Bronchial epithelial cell (primary cell): ENCODE measurements at regions not wholly inside any gene's neighbourhood (a gene's known extent, or its start where the extent isn't known, plus 50 kb on each side); places are given as distances from the start of the nearest gene placed in this dataset.

Source experiments
- DNase-seq: peaks from one replicate; pipeline ENCODE4 v3.0.0-alpha.2; 2010; ENCODE audit warnings: low read depth
- FAIRE-seq: peaks from 2 replicates; lab custom pipeline; 2011; peaks lifted over from hg19 to GRCh38; lab: Jason Lieb, UNC
- H3K27me3 ChIP-seq: 2 replicates; pipeline ENCODE4 v1.5.1; 2011; ENCODE audit warnings: low read length; ENCODE audit not compliant: control insufficient read depth, insufficient read depth
- H3K36me3 ChIP-seq: 2 replicates; pipeline ENCODE4 v1.5.1; 2011; ENCODE audit warnings: low read length; ENCODE audit not compliant: control insufficient read depth, insufficient read depth
- H3K4me3 ChIP-seq: 2 replicates; pipeline ENCODE4 v1.5.1; 2011; ENCODE audit warnings: mild to moderate bottlenecking, low read depth, low read length, control low read depth
- TF ChIP-seq, protein P1 (sequence below): IDR thresholded peaks from 2 replicates; pipeline ENCODE4 v1.5.1; 2011; ENCODE audit warnings: mild to moderate bottlenecking, moderate library complexity, low read length, control low read depth, inconsistent platforms; ENCODE audit not compliant: insufficient read depth, severe bottlenecking

DNA sequence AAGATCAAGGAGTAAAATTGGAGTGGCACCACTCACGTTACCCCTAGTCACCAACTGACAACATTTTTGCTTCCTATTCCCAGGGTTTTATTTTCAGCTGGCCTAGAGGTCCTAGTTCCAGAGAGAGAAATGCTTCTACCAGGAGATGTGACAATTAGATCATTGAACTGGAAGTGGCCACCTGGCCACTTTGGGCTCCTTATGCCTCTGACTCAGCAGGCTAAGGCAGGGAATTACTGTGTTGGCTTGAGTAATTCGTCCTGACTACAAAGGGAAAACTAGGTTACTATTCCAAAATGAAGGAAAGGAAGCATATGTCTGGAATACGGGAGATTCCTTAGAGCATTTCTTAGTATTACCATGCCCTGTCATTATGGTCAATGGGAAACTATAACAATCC, 831.6 kb upstream of the NDST4 start:
- no peaks in the 10 kb centered on the region for H3K27me3 ChIP-seq
- H3K4me3 ChIP-seq: no peak overlapping the region
- TF ChIP-seq, protein P1, sequence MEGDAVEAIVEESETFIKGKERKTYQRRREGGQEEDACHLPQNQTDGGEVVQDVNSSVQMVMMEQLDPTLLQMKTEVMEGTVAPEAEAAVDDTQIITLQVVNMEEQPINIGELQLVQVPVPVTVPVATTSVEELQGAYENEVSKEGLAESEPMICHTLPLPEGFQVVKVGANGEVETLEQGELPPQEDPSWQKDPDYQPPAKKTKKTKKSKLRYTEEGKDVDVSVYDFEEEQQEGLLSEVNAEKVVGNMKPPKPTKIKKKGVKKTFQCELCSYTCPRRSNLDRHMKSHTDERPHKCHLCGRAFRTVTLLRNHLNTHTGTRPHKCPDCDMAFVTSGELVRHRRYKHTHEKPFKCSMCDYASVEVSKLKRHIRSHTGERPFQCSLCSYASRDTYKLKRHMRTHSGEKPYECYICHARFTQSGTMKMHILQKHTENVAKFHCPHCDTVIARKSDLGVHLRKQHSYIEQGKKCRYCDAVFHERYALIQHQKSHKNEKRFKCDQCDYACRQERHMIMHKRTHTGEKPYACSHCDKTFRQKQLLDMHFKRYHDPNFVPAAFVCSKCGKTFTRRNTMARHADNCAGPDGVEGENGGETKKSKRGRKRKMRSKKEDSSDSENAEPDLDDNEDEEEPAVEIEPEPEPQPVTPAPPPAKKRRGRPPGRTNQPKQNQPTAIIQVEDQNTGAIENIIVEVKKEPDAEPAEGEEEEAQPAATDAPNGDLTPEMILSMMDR: no peak
- no peaks in the 10 kb centered on the region for H3K36me3 ChIP-seq
- DNase-seq (no peak), FAIRE-seq (peak; percentile 7)

GRCh38 chr4:115944146-115944905, 830.9 kb upstream of the NDST4 start:
- Histone ChIP-seq H3K27me3 (no peaks in the 10 kb centered on the region), H3K36me3 (no peaks in the 10 kb centered on the region), H3K4me3 (no peak overlapping the region)
- DNase-seq: no peak
- TF ChIP-seq, protein P1: no peak
- no peak for FAIRE-seq

DNA sequence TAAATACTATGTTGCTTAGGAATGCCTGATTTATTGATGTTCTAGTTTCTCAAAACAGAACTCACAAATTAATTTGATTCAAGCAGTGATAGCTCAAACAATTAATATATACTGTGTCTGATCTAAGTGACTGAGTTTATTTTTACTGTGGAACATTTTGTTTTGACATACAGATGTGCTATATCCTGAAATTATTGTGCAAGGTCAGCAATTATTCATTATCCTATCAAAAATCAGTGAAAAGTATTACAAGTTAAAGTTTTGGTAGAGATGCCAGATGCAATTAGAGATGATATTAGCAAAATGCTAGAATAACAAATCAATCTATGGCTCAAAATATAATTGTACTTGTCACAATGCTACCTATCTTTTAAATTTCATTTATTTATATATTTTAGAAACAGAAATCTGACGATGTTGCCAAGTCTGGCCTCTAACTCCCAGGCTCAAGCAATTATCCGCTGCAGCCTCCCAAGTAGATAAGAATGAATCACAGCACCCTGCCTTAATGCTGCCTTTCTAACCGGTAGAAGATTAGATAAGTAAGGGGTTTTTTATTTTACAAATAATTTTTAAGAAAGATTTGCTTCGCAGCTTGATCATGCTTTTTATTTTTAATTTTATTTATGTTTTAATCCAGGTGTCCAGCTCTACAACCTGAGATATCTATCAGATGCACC, 825.5 kb upstream of the NDST4 start:
- no peaks in the 10 kb centered on the region for H3K36me3 ChIP-seq
- DNase-seq (no peak), FAIRE-seq (no peak)
- TF ChIP-seq, protein P1: no peak
- H3K27me3 ChIP-seq: no peaks in the 10 kb centered on the region
- H3K4me3 ChIP-seq: no peak overlapping the region

DNA sequence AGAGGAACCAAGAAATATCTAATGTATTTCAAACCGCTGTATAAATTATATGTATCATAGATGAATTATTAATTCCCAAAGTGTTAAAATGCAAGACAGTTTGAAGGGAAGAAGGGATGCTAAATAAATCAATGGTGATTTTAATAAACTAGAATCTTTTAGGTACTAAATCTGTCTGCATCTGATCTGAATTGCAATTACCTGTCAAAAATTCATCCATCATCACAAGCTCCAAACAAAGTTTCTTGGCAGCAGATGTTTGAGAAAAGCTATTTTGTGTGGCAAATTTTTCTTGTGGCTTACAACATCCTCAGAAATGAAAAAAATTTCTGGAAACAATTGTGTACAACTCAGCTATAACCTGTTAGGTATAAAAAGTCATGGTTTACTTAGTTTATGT, 816.0 kb upstream of the NDST4 start:
- no peak for FAIRE-seq
- no peak overlapping the region for H3K4me3 ChIP-seq

DNA sequence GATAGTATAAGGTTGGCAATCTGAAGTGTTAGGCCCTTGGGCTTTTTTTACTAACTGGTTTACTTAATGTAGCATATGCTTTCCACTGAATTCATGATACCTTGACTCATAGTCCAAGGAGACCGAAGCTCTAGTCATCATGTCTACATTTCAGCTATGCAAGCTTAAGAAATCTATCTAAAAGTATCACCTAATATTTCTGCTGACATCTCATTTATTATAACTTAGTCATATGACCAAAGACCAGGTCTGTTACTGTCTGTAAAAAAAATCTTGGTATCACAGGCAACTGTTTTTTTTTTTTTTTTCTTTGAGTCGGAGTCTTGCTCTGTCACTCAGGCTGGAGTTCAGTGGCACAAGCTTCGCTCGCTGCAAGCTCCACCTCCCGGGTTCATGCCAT, 814.0 kb upstream of the NDST4 start:
- no peak for FAIRE-seq
- Histone ChIP-seq H3K27me3 (no peaks in the 10 kb centered on the region), H3K4me3 (no peak overlapping the region), H3K36me3 (no peaks in the 10 kb centered on the region)
- TF ChIP-seq, protein P1: no peak
- DNase-seq: peak; percentile 23

More for the DNA sequence above, 816.0 kb upstream of the NDST4 start:
- TF ChIP-seq, protein P1: no peak
- no peak for DNase-seq
- Histone ChIP-seq H3K36me3 (no peaks in the 10 kb centered on the region), H3K27me3 (no peaks in the 10 kb centered on the region)

GRCh38 chr4:115923152-115923551, 809.7 kb upstream of the NDST4 start:
- DNase-seq (no peak), FAIRE-seq (no peak)
- Histone ChIP-seq H3K27me3 (no peaks in the 10 kb centered on the region), H3K36me3 (no peaks in the 10 kb centered on the region), H3K4me3 (no peak overlapping the region)
- TF ChIP-seq, protein P1: no peak
